ENCODE measurements at regions not wholly inside any gene's neighbourhood (a gene's known extent, or its start where the extent isn't known, plus 50 kb on each side); places are given as distances from the start of the nearest gene placed in this dataset.
"Not testable (repeated sequence)": the region's sequence is repeated elsewhere in the genome, so short reads cannot be mapped to it uniquely, and the experiment has no call there.

GRCh38 chr3:80897005-80897404, 864.4 kb downstream of the GBE1 start:
- peak; percentile 6 for DNase-seq

DNA sequence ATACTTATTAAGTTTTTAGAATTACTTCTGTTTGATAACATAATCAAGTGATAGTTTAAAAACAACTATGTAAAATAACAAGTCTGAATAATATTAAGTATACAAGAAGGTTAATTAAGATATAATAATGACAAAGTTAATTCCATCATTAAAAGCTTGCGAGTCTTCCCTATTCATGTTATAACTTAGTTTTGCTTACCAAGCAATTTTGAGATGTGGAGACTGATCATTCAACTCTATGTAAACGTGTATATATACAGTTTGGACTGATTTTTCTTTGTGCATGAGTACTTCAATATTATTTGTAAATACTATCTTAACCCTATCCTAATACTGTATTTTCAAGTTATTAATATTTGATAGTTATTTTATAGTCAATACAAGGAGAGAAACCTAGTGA, 870.9 kb downstream of the GBE1 start:
- DNase-seq, result no peak

GRCh38 chr3:80889535-80889934, 871.9 kb downstream of the GBE1 start:
- no peak for DNase-seq

- no peak for DNase-seq
Measured at GRCh38 chr3:80870476-80871041, 890.9 kb downstream of the GBE1 start.

DNA sequence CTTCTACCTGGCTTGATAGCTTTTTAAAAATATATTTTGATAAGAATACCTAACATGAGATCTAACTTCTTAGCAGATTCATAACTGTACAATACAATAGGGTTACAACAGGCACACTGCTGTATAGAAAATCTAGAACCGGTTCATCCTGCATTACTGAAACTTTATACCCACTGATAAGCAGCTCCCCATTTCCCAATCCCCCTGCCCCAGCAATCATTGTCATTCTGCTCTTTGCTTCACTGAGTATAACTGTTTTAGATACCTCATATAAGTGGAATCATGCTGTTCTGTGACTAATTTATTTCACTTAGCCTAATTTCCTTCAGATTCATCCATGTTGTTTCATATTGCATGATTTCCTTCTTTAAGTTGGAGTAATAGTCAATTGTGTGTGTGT, 906.0 kb downstream of the GBE1 start:
- no peak for DNase-seq

DNA sequence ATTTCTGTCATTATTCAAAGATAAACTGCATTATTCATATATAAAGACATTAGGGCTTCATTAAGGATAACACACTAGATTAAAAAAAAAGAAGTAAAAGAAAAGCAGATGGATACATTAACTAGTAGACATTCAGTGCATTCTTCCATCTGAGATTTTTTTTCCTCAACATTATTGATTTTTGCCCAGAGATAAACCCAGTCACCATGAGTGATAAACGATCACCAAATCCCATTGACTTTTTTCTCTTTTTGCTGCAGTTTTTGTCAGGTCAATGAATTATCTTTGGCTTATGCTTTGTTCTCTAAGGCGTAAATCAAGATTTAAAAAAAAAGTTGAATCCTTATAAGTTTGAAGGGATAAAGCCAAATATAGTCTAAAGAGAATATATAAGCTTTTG, 925.0 kb downstream of the GBE1 start:
- no peak for DNase-seq

DNA sequence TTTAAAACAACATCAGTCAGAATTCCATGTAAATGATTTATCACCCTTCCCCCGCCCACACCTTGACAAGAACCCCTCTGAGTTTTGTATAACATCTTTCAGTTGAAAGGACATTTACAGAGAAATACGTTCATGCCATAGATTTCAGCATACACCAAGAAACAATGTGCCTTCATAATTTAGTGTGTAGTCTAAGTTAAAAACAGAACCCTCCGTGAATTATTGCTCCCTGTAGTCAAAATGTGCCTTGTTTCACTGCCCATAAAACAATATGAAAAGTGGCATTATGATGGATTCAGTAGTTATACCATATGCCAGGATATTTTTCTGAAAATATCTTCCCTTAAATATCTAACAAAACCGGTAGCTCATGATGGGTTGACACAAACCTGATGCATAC, 953.9 kb downstream of the GBE1 start:
- no peak for DNase-seq

DNA sequence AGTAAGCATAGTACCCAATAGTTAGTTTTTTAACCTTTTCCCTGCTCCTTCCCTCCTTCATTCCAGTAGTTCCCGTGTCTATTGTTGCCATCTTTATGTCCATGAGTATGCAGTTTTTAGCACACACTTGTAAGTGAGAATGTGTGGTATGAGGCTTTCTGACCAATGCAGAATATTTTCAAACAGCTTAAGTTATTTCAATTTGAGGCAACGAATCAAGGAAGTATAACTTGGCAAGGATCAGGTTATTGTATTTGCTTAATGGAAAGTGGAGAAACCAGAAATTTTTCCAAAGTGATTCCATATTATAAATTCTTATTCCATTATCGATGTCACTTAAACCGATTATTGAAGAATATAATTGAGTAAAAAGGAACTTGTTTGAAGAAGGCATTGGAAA, 954.8 kb downstream of the GBE1 start:
- no peak for DNase-seq

GRCh38 chr3:80788914-80789313, 972.5 kb downstream of the GBE1 start:
- no peak for DNase-seq

GRCh38 chr3:80785875-80786274, 975.6 kb downstream of the GBE1 start:
- DNase-seq, result no peak

GRCh38 chr3:80785475-80785874, 976.0 kb downstream of the GBE1 start:
- no peak for DNase-seq

DNA sequence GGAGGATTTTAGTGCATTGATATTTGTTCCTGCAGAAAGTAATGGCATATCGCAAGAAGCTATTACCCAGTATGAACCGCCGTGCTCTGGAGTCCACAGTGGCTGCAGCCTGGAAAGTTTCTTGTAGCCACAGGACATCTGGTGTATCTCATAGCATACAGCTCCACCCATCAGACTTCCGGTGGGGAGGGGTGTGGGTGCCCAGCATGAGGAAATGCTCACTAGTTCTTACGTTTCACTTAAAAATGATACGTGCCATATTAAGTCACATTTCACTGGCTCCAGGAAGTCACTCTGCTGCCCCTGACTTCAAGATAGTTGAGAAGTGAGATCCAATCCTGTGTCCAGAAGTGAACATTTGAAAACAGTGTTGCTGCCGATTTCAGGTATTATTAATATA, 990.4 kb downstream of the GBE1 start:
- no peak for DNase-seq

- no peak for DNase-seq
Measured at GRCh38 chr3:80770106-80771074, 991.1 kb downstream of the GBE1 start.

DNA sequence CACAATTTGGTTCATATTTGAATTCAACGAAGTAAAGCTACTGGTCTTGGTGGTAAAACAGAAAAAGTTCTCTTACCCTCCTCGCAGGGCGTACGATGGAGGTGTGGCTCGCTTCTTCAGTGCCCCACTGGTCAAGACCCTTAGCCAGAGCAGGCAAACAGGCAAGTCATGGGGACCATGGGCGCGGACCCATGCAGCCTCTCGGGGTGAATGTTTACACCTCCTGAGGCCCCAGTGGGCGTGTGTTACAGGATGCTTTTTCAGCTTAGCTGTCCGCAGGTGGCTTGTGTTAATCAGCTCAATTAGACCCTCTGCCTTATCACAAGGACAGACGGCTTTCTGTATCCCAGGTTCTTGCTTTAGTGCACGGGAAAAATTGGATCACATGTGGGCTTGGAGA, 991.8 kb downstream of the GBE1 start:
- DNase-seq, result no peak

DNA sequence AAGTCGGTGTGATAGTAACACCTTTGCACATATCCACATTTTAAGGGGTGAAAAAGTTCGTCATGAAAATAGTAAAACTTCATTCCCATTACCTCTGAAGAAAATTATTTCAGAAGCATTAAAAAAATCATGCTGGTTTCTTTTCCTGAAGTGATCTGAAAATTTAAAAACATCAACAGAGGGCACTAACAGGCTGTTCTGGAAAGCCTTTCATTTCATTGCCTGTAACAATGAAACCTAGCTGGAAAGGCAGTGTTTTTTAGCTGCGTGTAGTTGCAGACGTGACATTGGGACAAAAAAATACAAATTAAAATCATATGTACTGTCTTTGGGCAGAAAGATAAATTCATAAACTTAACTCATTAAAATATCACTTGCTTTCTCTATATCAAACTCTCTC, 993.8 kb downstream of the GBE1 start:
- DNase-seq, result no peak

- no peak for DNase-seq
Measured at GRCh38 chr3:80754969-80755368, 987.2 kb upstream of the ROBO1 start.

DNA sequence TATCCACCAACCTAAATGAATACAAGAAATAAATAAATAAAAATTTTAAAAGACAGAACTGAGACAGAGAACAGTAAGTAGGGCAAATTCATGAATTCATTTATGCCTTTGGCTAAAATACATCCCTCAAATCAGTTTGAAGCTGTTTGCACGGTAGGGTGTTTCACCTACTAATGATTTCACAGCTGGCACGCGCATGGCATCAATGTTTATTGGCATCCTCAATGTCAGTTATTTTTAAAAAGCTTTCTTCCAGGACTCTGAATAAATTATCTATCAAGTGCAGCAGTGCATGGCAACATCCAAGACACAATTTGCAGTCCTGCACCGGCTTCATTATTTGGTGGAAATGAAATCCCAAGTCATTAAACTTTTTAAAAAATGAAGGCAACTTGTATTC, 985.2 kb upstream of the ROBO1 start:
- no peak for DNase-seq

DNA sequence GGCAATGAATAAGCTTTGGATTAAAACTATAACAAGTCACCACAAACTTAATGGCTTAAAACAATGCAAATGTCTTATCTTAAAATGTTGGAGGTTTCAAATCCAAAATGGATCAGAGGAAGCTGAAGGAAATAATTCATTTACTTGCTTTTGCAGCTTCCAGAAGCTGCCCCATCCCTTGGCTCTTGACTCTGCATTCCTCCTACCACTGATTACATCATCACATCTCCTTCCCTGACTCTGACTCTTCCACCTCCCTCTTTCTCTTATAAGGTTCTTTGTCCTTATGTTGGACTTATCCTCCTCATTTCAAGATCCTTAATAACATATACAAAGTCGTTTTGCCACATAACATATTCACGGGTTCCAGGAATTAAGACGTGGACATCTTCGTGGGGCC, 982.8 kb upstream of the ROBO1 start:
- no peak for DNase-seq

DNA sequence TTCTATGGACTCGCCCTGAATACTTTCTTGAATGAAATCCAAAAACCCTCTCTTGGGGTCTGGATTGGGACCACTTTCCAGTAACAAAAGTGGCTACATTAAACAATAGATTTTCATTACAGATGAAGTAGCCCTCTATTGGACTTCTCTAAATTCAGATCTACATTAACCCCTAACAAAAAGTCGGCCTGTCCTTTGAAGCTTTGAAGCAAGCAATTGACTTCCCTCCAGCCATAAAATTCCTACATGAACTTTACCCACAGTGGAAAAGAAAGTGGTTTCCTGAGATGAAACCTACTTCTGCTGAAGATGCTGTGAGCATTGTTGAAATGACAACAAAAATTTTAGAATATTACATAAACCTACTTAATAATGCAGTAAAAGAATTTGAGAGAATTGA, 967.1 kb upstream of the ROBO1 start:
- DNase-seq, result no peak

DNA sequence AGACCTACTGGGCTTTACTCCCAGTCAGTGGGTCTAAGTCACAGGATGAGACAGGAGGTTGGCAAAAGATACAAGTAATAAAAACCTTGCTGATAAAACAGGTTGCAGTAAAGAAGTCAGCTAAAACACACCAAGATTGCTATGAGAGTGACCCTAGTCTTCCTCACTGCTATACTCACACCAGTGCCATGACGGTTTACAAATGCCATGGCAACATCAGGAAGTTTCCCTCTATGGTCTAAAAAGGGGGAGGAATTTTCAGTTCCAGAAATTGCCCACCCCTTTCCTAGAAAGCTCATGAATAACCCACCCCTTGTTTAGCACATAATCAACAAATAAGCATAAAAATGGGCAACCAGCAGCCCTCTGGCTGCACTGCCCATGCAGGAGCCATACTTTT, 966.7 kb upstream of the ROBO1 start:
- DNase-seq, result no peak

DNA sequence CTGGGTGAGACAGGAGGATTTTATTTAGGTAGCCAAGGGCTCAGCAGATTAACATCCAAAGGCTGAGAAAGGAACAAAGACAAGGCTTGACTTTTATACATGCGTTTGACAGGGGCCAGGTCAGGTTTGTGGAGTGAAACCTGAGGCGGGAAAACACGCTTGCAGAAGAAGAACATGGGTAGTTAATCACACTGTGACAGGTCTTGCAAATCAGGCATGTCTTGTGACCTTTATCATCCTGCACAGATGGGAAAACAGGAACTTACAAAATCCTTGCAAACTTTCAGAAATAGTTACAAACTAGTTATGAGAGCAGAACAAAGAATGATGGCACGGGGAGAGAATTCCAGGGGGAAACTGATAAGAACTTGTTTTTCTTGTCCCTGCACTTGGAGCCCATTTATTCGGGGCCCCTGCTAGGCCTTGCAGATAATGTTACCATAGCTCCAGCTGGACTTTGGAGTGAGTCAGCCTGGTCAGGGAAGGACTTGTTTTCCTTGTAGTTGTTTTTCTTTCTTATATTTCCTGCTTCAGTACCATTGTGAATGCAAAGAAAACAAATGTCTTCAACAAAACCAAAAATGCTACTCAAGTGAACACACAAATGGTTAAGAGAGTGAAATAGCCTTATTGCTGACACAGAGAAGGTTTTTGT, 965.9 kb upstream of the ROBO1 start:
- DNase-seq, result no peak

- not testable (repeated sequence) for DNase-seq
Measured at GRCh38 chr3:80727561-80727960, 959.8 kb upstream of the ROBO1 start.

GRCh38 chr3:80709597-80710322, 942.0 kb upstream of the ROBO1 start:
- DNase-seq, result not testable (repeated sequence)
